Bronchial epithelial cell (primary cell): ENCODE measurements at regions not wholly inside any gene's neighbourhood (a gene's known extent, or its start where the extent isn't known, plus 50 kb on each side); places are given as distances from the start of the nearest gene placed in this dataset.

Experiments
- DNase-seq: peaks from one replicate; pipeline ENCODE4 v3.0.0-alpha.2; 2010; ENCODE audit warnings: low read depth
- FAIRE-seq: peaks from 2 replicates; lab custom pipeline; 2011; peaks lifted over from hg19 to GRCh38; lab: Jason Lieb, UNC
- H3K27me3 ChIP-seq: 2 replicates; pipeline ENCODE4 v1.5.1; 2011; ENCODE audit warnings: low read length; ENCODE audit not compliant: control insufficient read depth, insufficient read depth
- H3K36me3 ChIP-seq: 2 replicates; pipeline ENCODE4 v1.5.1; 2011; ENCODE audit warnings: low read length; ENCODE audit not compliant: control insufficient read depth, insufficient read depth
- H3K4me3 ChIP-seq: 2 replicates; pipeline ENCODE4 v1.5.1; 2011; ENCODE audit warnings: mild to moderate bottlenecking, low read depth, low read length, control low read depth
- TF ChIP-seq, protein P1 (sequence below): IDR thresholded peaks from 2 replicates; pipeline ENCODE4 v1.5.1; 2011; ENCODE audit warnings: mild to moderate bottlenecking, moderate library complexity, low read length, control low read depth, inconsistent platforms; ENCODE audit not compliant: insufficient read depth, severe bottlenecking

DNA sequence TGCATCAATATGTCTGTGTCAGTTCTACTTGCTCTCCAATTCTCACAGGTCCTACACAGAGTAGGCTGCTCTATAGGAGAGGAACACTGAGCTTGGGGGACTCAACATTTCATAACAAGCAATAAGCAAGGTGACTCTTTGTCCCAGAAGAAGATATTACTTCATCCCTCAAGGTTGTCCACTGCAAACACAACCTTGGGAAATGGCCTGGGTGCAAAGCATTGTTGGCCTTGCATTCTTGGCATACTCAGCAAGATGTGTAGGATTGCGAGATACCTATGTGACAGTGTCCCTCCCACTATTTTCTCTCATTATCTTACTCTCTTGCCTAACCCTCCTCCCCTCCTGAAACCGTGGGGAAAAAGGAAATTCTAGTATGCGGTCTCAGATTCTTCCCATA, 169.8 kb upstream of the FREM1 start:
- DNase-seq (no peak), FAIRE-seq (no peak)
- no peaks in the 10 kb centered on the region for H3K36me3 ChIP-seq
- H3K4me3 ChIP-seq, result no peak overlapping the region
- TF ChIP-seq, protein P1, sequence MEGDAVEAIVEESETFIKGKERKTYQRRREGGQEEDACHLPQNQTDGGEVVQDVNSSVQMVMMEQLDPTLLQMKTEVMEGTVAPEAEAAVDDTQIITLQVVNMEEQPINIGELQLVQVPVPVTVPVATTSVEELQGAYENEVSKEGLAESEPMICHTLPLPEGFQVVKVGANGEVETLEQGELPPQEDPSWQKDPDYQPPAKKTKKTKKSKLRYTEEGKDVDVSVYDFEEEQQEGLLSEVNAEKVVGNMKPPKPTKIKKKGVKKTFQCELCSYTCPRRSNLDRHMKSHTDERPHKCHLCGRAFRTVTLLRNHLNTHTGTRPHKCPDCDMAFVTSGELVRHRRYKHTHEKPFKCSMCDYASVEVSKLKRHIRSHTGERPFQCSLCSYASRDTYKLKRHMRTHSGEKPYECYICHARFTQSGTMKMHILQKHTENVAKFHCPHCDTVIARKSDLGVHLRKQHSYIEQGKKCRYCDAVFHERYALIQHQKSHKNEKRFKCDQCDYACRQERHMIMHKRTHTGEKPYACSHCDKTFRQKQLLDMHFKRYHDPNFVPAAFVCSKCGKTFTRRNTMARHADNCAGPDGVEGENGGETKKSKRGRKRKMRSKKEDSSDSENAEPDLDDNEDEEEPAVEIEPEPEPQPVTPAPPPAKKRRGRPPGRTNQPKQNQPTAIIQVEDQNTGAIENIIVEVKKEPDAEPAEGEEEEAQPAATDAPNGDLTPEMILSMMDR, result no peak
- H3K27me3 ChIP-seq, result no peaks in the 10 kb centered on the region

DNA sequence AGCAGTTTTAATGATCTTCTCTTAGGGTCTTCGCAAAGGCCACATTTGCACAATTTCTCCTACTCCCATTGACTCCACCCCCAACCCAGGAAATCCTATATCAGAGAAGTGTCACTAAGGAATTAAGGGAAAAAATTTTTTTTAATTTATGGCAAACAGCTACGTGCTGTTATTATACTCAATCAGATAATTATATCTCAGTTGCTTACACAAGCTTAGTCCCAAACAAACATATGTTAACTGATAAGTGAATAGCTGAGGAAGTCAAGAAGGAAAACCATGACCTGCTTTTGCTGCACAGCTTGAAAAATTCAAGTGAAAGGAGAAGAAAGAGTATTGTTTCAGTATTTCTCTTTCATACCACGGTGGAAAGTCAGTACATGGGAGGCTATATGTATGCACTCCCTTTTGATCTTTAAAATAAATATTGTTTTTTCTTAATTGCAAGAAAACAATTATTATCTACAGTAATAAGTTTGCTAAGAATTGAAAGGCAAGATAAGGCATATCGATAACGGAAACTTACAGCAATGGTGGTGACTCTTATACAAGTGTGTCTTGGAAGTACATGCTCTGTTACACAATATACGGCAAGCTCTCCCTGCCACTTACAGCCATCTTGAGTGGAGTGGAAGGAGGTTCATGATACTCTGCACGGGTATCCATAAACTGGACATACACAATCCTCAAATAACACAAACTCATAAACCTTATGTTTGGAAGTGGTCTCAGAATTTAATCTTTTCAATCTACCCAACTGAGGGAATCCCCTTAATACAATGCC, 167.9 kb upstream of the FREM1 start:
- FAIRE-seq (no peak), DNase-seq (no peak)
- TF ChIP-seq, protein P1, result no peak
- no peaks in the 10 kb centered on the region for H3K27me3 ChIP-seq
- H3K36me3 ChIP-seq, result no peaks in the 10 kb centered on the region
- H3K4me3 ChIP-seq, result no peak overlapping the region

DNA sequence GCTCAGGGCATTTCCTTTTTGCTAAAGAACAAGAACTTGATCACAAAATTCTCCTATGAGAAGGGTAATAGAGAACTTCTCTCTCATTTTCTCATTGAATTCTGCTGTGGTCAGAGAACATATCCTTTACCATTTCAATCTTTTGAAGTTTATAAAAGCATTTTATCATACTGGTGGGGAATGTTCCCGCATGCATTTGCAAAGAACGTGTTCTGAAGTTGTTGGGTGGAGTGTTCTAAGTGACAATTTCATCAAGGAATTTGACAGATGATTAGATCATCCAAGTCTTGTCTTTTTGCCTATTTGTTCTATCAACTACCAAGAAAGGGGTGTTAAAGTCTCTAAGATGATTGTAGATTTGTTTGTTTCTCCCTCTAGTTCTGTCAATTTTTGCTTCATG, 163.4 kb upstream of the FREM1 start:
- H3K36me3 ChIP-seq, result no peaks in the 10 kb centered on the region
- FAIRE-seq, result no peak
- no peaks in the 10 kb centered on the region for H3K27me3 ChIP-seq
- no peak overlapping the region for H3K4me3 ChIP-seq
- TF ChIP-seq, protein P1, result no peak
- DNase-seq, result no peak

DNA sequence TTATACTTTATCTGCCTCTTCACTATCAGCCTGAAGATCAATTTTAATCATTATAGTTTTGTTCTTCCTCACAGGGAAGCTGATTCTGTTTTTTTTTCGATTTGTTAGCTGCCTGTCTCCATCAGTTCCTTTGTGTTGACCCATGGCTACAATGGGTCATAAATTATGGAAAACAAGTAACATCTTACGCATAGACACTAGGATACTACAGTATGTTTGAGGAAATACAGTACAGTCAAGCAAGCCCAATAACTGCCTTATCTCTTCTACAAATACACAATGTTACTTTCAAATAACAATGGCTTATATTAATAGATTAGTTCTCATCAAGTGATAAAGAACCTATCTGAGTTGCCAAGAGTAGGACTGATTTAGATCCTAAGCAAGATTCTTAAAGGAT, 160.5 kb upstream of the FREM1 start:
- TF ChIP-seq, protein P1, result no peak
- FAIRE-seq (no peak), DNase-seq (no peak)
- Histone ChIP-seq H3K27me3 (no peaks in the 10 kb centered on the region), H3K36me3 (no peaks in the 10 kb centered on the region), H3K4me3 (no peak overlapping the region)

DNA sequence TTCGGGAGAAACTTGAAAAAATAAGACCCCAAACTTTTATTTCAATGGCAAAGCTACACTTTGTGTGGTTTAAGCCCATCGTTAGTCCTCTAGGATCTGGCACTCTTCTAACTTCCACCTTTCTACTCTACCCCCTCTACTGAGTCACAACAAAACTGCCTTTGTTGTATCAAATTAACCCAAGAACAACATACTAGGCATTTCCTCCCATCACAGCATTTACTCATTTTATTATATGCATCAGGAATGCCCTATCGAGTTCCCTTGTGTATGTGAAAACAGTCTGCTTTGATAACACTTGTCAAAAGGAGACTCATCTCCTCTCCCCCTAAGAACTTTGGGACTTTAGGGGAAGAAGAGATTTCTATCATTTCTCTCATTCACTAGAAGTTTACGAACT, 158.9 kb upstream of the FREM1 start:
- H3K36me3 ChIP-seq, result no peaks in the 10 kb centered on the region
- FAIRE-seq, result no peak
- no peak for DNase-seq
- TF ChIP-seq, protein P1, result no peak
- H3K4me3 ChIP-seq, result no peak overlapping the region
- no peaks in the 10 kb centered on the region for H3K27me3 ChIP-seq

DNA sequence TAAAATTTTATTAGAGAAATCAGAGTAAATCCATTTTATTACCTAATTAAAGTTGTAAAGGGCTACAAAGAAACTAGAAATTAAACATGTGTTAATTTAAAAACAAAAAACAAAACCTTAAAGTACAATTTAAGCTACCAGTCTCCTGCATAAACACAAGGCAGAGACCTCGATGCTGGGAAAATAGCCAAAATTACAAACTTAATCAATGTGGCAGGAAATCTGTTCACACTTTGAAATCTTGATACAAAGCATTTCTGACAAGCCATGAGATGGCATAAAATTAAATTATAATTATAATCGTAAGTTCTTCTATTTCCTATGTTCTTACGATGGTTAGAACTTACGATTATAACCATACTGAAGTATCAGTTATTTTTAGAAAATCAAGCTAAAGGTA, 158.0 kb upstream of the FREM1 start:
- Histone ChIP-seq H3K27me3 (no peaks in the 10 kb centered on the region), H3K36me3 (no peaks in the 10 kb centered on the region), H3K4me3 (no peak overlapping the region)
- TF ChIP-seq, protein P1, result no peak
- DNase-seq (no peak), FAIRE-seq (no peak)
